ENCODE measurements at regions not wholly inside any gene's neighbourhood (a gene's known extent, or its start where the extent isn't known, plus 50 kb on each side); places are given as distances from the start of the nearest gene placed in this dataset.
"Not testable (repeated sequence)": the region's sequence is repeated elsewhere in the genome, so short reads cannot be mapped to it uniquely, and the experiment has no call there.

DNA sequence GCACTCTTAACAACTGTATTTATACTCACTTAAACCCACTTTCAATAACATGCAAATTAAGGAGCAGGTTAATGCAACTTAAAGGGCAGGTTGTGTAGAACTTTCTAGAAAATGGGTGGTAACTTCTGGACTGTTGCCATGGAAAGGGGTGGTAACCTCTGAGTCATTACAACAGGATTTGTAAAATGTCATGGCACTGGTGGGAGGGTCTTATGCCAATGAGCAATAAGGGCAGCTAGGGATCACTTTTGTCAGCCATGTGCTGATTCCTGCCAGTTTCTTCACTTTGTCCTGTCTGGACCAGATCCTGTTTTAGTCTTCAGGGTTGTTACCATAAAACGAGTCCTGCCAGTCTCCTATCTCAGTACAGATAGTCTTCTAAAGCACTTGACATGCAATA, 560.5 kb upstream of the PTCHD4 start:
- Mint-ChIP-seq H3K9me3 (peaks cover 0 to 8% (median 5%) of the 10 kb centered on the region in 3 donors), H3K27me3 (no peaks in the 10 kb centered on the region), H3K36me3 (no peaks in the 10 kb centered on the region), H3K4me1 (no peaks in the 10 kb centered on the region), H3K27ac (no peak overlapping the region), H3K4me3 (no peak overlapping the region)
- H3K27me3 ChIP-seq (replicated peaks in 1 of 2; ENCODE audit: control insufficient read depth in 2 of 2, extremely low read depth in 1 of 2, insufficient read depth in 2 of 2, low read length in 1 of 2), result no peaks in the 10 kb centered on the region
- no CpG with 5 or more reads among the region's 1 CpG for WGBS (ENCODE audit: insufficient coverage)
- H3K36me3 ChIP-seq (ENCODE audit: control insufficient read depth in 2 of 2, extremely low read depth in 1 of 2, insufficient read depth in 1 of 2, low read length in 1 of 2), result no peaks in the 10 kb centered on the region
- no peaks in the 10 kb centered on the region for H3K4me1 ChIP-seq (ENCODE audit: control insufficient read depth in 1 of 2, extremely low read depth in 1 of 2, insufficient read depth in 2 of 2, low read length in 2 of 2)
- POLR2A ChIA-PET, result no interaction called here
- H3K27ac ChIP-seq (ENCODE audit: low read length), result no peak overlapping the region
- no peak for DNase-seq
- CTCF ChIA-PET, result no interaction called here
- no peak overlapping the region for H3K4me3 ChIP-seq (ENCODE audit: control insufficient read depth in 1 of 2, extremely low read depth in 1 of 2, low read length in 1 of 2)
- ATAC-seq (replicated peaks in 1 of 4), result no peak
- no peaks in the 10 kb centered on the region for H3K9me3 ChIP-seq

- no peak for DNase-seq
- Mint-ChIP-seq H3K27ac (no peak overlapping the region), H3K36me3 (no peaks in the 10 kb centered on the region), H3K4me1 (no peaks in the 10 kb centered on the region), H3K4me3 (no peak overlapping the region), H3K9me3 (peaks cover 0 to 8% (median 5%) of the 10 kb centered on the region in 3 donors), H3K27me3 (no peaks in the 10 kb centered on the region)
- WGBS (ENCODE audit: insufficient coverage), result no CpG with 5 or more reads among the region's 2 CpGs
- CTCF ChIA-PET, result no interaction called here
- no peaks in the 10 kb centered on the region for H3K36me3 ChIP-seq (ENCODE audit: control insufficient read depth in 2 of 2, extremely low read depth in 1 of 2, insufficient read depth in 1 of 2, low read length in 1 of 2)
- no peak for ATAC-seq (replicated peaks in 1 of 4)
- POLR2A ChIA-PET, result no interaction called here
- H3K9me3 ChIP-seq, result no peaks in the 10 kb centered on the region
- no peak overlapping the region for H3K27ac ChIP-seq (ENCODE audit: low read length)
- no peaks in the 10 kb centered on the region for H3K27me3 ChIP-seq (replicated peaks in 1 of 2; ENCODE audit: control insufficient read depth in 2 of 2, extremely low read depth in 1 of 2, insufficient read depth in 2 of 2, low read length in 1 of 2)
- no peaks in the 10 kb centered on the region for H3K4me1 ChIP-seq (ENCODE audit: control insufficient read depth in 1 of 2, extremely low read depth in 1 of 2, insufficient read depth in 2 of 2, low read length in 2 of 2)
- no peak overlapping the region for H3K4me3 ChIP-seq (ENCODE audit: control insufficient read depth in 1 of 2, extremely low read depth in 1 of 2, low read length in 1 of 2)
These were observed 559.5 kb upstream of the PTCHD4 start for GRCh38 chr6:48670546-48670945.

- Mint-ChIP-seq H3K4me3 (no peak overlapping the region), H3K9me3 (peaks cover 0 to 9% (median 5%) of the 10 kb centered on the region in 3 donors), H3K36me3 (no peaks in the 10 kb centered on the region), H3K27ac (no peak overlapping the region), H3K27me3 (no peaks in the 10 kb centered on the region), H3K4me1 (no peaks in the 10 kb centered on the region)
- DNase-seq (no peak), ATAC-seq (replicated peaks in 1 of 4) (no peak)
- no peaks in the 10 kb centered on the region for H3K36me3 ChIP-seq (ENCODE audit: control insufficient read depth in 2 of 2, extremely low read depth in 1 of 2, insufficient read depth in 1 of 2, low read length in 1 of 2)
- H3K4me3 ChIP-seq (ENCODE audit: control insufficient read depth in 1 of 2, extremely low read depth in 1 of 2, low read length in 1 of 2), result no peak overlapping the region
- no peak overlapping the region for H3K27ac ChIP-seq (ENCODE audit: low read length)
- WGBS (ENCODE audit: insufficient coverage), result no CpG with 5 or more reads among the region's 2 CpGs
- ChIA-PET POLR2A (no interaction called here), CTCF (no interaction called here)
- H3K4me1 ChIP-seq (ENCODE audit: control insufficient read depth in 1 of 2, extremely low read depth in 1 of 2, insufficient read depth in 2 of 2, low read length in 2 of 2), result no peaks in the 10 kb centered on the region
- H3K27me3 ChIP-seq (replicated peaks in 1 of 2; ENCODE audit: control insufficient read depth in 2 of 2, extremely low read depth in 1 of 2, insufficient read depth in 2 of 2, low read length in 1 of 2), result no peaks in the 10 kb centered on the region
- no peaks in the 10 kb centered on the region for H3K9me3 ChIP-seq
These were observed 556.8 kb upstream of the PTCHD4 start for GRCh38 chr6:48667797-48668196.

- Histone ChIP-seq H3K27ac (ENCODE audit: low read length) (no peak overlapping the region), H3K4me1 (ENCODE audit: control insufficient read depth in 1 of 2, extremely low read depth in 1 of 2, insufficient read depth in 2 of 2, low read length in 2 of 2) (no peaks in the 10 kb centered on the region), H3K27me3 (replicated peaks in 1 of 2; ENCODE audit: control insufficient read depth in 2 of 2, extremely low read depth in 1 of 2, insufficient read depth in 2 of 2, low read length in 1 of 2) (no peaks in the 10 kb centered on the region), H3K9me3 (no peaks in the 10 kb centered on the region), H3K4me3 (ENCODE audit: control insufficient read depth in 1 of 2, extremely low read depth in 1 of 2, low read length in 1 of 2) (no peak overlapping the region), H3K36me3 (ENCODE audit: control insufficient read depth in 2 of 2, extremely low read depth in 1 of 2, insufficient read depth in 1 of 2, low read length in 1 of 2) (no peaks in the 10 kb centered on the region)
- ATAC-seq (replicated peaks in 1 of 4) (no peak), DNase-seq (no peak)
- WGBS (ENCODE audit: insufficient coverage), result no CpG with 5 or more reads among the region's 3 CpGs
- H3K9me3 Mint-ChIP-seq, result peaks cover 0 to 8% (median 5%) of the 10 kb centered on the region in 3 donors
- H3K27ac Mint-ChIP-seq, result no peak overlapping the region
- H3K4me1 Mint-ChIP-seq, result no peaks in the 10 kb centered on the region
- ChIA-PET CTCF (no interaction called here), POLR2A (no interaction called here)
- no peaks in the 10 kb centered on the region for H3K27me3 Mint-ChIP-seq
- H3K36me3 Mint-ChIP-seq, result no peaks in the 10 kb centered on the region
- H3K4me3 Mint-ChIP-seq, result no peak overlapping the region
These were observed 553.8 kb upstream of the PTCHD4 start for GRCh38 chr6:48664826-48665225.

- no peaks in the 10 kb centered on the region for H3K4me1 ChIP-seq (ENCODE audit: control insufficient read depth in 1 of 2, extremely low read depth in 1 of 2, insufficient read depth in 2 of 2, low read length in 2 of 2)
- Mint-ChIP-seq H3K9me3 (peaks cover 2 to 7% (median 3%) of the 10 kb centered on the region in 3 donors), H3K27ac (no peak overlapping the region), H3K4me3 (no peak overlapping the region), H3K27me3 (no peaks in the 10 kb centered on the region), H3K4me1 (no peaks in the 10 kb centered on the region), H3K36me3 (no peaks in the 10 kb centered on the region)
- no peak for DNase-seq
- H3K9me3 ChIP-seq, result no peaks in the 10 kb centered on the region
- ChIA-PET POLR2A (no interaction called here), CTCF (interaction anchor here in 1 of 2 donors (0.7 kb wide), 1 partner anchor 277 kb away, joined by 4 read pairs; no protein-coding TSS in a partner anchor)
- H3K4me3 ChIP-seq (ENCODE audit: control insufficient read depth in 1 of 2, extremely low read depth in 1 of 2, low read length in 1 of 2), result no peak overlapping the region
- H3K27me3 ChIP-seq (replicated peaks in 1 of 2; ENCODE audit: control insufficient read depth in 2 of 2, extremely low read depth in 1 of 2, insufficient read depth in 2 of 2, low read length in 1 of 2), result no peaks in the 10 kb centered on the region
- H3K27ac ChIP-seq (ENCODE audit: low read length), result no peak overlapping the region
- H3K36me3 ChIP-seq (ENCODE audit: control insufficient read depth in 2 of 2, extremely low read depth in 1 of 2, insufficient read depth in 1 of 2, low read length in 1 of 2), result no peaks in the 10 kb centered on the region
- ATAC-seq (replicated peaks in 1 of 4), result no peak
- 51% methylated on average over 2 of the region's 2 CpGs for WGBS (ENCODE audit: insufficient coverage)
These were observed 547.9 kb upstream of the PTCHD4 start for GRCh38 chr6:48658915-48659314.

GRCh38 chr6:48641544-48641943, 530.5 kb upstream of the PTCHD4 start:
- DNase-seq (no peak), ATAC-seq (replicated peaks in 1 of 4) (no peak)
- H3K9me3 ChIP-seq, result peaks cover 2% of the 10 kb centered on the region
- Mint-ChIP-seq H3K27ac (no peak overlapping the region), H3K9me3 (peaks cover 16 to 38% (median 16%) of the 10 kb centered on the region in 3 donors), H3K4me1 (no peaks in the 10 kb centered on the region), H3K4me3 (no peak overlapping the region), H3K36me3 (no peaks in the 10 kb centered on the region), H3K27me3 (no peaks in the 10 kb centered on the region)
- no peaks in the 10 kb centered on the region for H3K4me1 ChIP-seq (ENCODE audit: control insufficient read depth in 1 of 2, extremely low read depth in 1 of 2, insufficient read depth in 2 of 2, low read length in 2 of 2)
- H3K27ac ChIP-seq (ENCODE audit: low read length), result no peak overlapping the region
- WGBS (ENCODE audit: insufficient coverage), result no CpG with 5 or more reads among the region's 2 CpGs
- POLR2A ChIA-PET, result no interaction called here
- CTCF ChIA-PET, result no interaction called here
- no peaks in the 10 kb centered on the region for H3K36me3 ChIP-seq (ENCODE audit: control insufficient read depth in 2 of 2, extremely low read depth in 1 of 2, insufficient read depth in 1 of 2, low read length in 1 of 2)
- no peaks in the 10 kb centered on the region for H3K27me3 ChIP-seq (replicated peaks in 1 of 2; ENCODE audit: control insufficient read depth in 2 of 2, extremely low read depth in 1 of 2, insufficient read depth in 2 of 2, low read length in 1 of 2)
- no peak overlapping the region for H3K4me3 ChIP-seq (ENCODE audit: control insufficient read depth in 1 of 2, extremely low read depth in 1 of 2, low read length in 1 of 2)

- ATAC-seq (replicated peaks in 1 of 4); H3K27ac Mint-ChIP-seq; H3K27me3 ChIP-seq (replicated peaks in 1 of 2; ENCODE audit: control insufficient read depth in 2 of 2, extremely low read depth in 1 of 2, insufficient read depth in 2 of 2, low read length in 1 of 2); H3K27me3 Mint-ChIP-seq; POLR2A ChIA-PET; H3K9me3 ChIP-seq; DNase-seq; H3K36me3 Mint-ChIP-seq; H3K4me3 Mint-ChIP-seq; H3K4me1 Mint-ChIP-seq; H3K4me3 ChIP-seq (ENCODE audit: control insufficient read depth in 1 of 2, extremely low read depth in 1 of 2, low read length in 1 of 2); H3K4me1 ChIP-seq (ENCODE audit: control insufficient read depth in 1 of 2, extremely low read depth in 1 of 2, insufficient read depth in 2 of 2, low read length in 2 of 2); H3K36me3 ChIP-seq (ENCODE audit: control insufficient read depth in 2 of 2, extremely low read depth in 1 of 2, insufficient read depth in 1 of 2, low read length in 1 of 2); H3K27ac ChIP-seq (ENCODE audit: low read length); CTCF ChIA-PET: not testable (repeated sequence)
- no CpG with 5 or more reads among the region's 1 CpG for WGBS (ENCODE audit: insufficient coverage)
- H3K9me3 Mint-ChIP-seq, result peaks cover 14 to 38% (median 16%) of the 10 kb centered on the region in 3 donors
These were observed 527.8 kb upstream of the PTCHD4 start for GRCh38 chr6:48638796-48639195.
